SK-N-SH (cell line): ENCODE measurements at regions not wholly inside any gene's neighbourhood (a gene's known extent, or its start where the extent isn't known, plus 50 kb on each side); places are given as distances from the start of the nearest gene placed in this dataset.

Experiments used
- EP300 ChIP-seq, 2 experiments: IDR thresholded peaks; 2 replicates each; pipeline versions ENCODE4 v1.4.0 to v1.6.1; 2012; ENCODE audit warnings: borderline replicate concordance in 1 of 2, low read depth in 1 of 2, low read length in 1 of 2
- EZH2phosphoT487 ChIP-seq: fragments of 200-600 bp; sonication (generic); IDR thresholded peaks from 2 replicates; pipeline ENCODE4 v1.6.1; 2017; ENCODE audit warnings: low read depth, mixed run types, mild to moderate bottlenecking, antibody characterized with exemption, moderate library complexity, borderline replicate concordance
- JUND ChIP-seq: IDR thresholded peaks from 2 replicates; pipeline ENCODE4 v1.4.0; 2012
- SMC3 ChIP-seq: IDR thresholded peaks from 2 replicates; pipeline ENCODE4 v1.6.1; 2012; ENCODE audit warnings: low read depth, low read length, improper control_type of control experiment
- YY1 ChIP-seq: IDR thresholded peaks from 2 replicates; pipeline ENCODE4 v1.4.0; 2012; ENCODE audit warnings: low read depth, mild to moderate bottlenecking
- TF ChIP-seq, protein P1 (sequence below): fragments of 200-600 bp; sonication (generic); IDR thresholded peaks from 2 replicates; pipeline ENCODE4 v1.6.1; 2017; ENCODE audit warnings: antibody characterized with exemption, mild to moderate bottlenecking, moderate library complexity
- TF ChIP-seq, protein P2 (sequence below): IDR thresholded peaks from 2 replicates; pipeline ENCODE4; 2012

DNA sequence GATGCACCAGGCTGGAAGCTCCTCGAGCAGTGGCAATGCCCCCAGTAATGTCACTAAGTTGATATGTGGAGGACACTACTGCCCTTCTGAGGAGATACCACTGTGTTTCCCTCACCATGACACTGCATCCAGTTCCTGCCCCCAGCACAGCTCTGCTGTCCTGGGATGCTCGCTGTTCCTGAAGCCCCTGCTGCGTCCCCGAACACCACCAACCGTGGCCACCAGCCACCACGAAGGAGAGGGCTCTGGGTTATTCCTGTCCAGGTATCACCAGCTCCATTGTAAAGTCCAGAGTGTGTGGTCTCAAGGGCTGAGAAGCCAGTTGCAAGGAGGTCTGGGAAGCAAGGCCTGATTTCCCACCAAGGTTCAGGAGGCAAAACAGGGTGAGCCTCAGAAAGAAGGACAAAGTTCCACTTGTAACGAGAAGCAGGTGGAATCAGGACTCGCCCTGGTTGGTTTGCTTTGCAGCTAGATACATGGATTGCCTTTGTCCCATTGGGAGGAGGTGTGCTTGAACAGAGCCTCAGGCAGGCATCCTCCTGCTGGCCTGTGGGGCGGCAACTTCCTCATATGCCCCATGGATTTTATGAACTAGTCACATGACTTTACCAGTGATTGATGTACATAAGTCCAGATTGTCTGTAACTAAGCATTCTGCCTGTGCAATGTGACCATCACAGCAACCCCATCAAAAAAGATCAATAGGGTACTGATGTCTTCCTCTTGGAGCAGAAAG lies 427.0 kb upstream of the VSTM2A start:
- TF ChIP-seq YY1 (no peak), JUND (no peak), SMC3 (no peak), EZH2phosphoT487 (no peak), EP300 (IDR thresholded peaks at IDR 0.05; ENCODE audit: borderline replicate concordance in 1 of 2, low read depth in 1 of 2, low read length in 1 of 2) (no peak)
- TF ChIP-seq, protein P1, sequence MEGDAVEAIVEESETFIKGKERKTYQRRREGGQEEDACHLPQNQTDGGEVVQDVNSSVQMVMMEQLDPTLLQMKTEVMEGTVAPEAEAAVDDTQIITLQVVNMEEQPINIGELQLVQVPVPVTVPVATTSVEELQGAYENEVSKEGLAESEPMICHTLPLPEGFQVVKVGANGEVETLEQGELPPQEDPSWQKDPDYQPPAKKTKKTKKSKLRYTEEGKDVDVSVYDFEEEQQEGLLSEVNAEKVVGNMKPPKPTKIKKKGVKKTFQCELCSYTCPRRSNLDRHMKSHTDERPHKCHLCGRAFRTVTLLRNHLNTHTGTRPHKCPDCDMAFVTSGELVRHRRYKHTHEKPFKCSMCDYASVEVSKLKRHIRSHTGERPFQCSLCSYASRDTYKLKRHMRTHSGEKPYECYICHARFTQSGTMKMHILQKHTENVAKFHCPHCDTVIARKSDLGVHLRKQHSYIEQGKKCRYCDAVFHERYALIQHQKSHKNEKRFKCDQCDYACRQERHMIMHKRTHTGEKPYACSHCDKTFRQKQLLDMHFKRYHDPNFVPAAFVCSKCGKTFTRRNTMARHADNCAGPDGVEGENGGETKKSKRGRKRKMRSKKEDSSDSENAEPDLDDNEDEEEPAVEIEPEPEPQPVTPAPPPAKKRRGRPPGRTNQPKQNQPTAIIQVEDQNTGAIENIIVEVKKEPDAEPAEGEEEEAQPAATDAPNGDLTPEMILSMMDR: no peak
- TF ChIP-seq, protein P2, sequence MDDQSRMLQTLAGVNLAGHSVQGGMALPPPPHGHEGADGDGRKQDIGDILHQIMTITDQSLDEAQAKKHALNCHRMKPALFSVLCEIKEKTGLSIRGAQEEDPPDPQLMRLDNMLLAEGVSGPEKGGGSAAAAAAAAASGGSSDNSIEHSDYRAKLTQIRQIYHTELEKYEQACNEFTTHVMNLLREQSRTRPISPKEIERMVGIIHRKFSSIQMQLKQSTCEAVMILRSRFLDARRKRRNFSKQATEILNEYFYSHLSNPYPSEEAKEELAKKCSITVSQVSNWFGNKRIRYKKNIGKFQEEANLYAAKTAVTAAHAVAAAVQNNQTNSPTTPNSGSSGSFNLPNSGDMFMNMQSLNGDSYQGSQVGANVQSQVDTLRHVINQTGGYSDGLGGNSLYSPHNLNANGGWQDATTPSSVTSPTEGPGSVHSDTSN: no peak
